ENCODE measurements at regions not wholly inside any gene's neighbourhood (a gene's known extent, or its start where the extent isn't known, plus 50 kb on each side); places are given as distances from the start of the nearest gene placed in this dataset.
"Not testable (repeated sequence)": the region's sequence is repeated elsewhere in the genome, so short reads cannot be mapped to it uniquely, and the experiment has no call there.

- DNase-seq (ENCODE audit: low read depth in 3 of 3, low spot score in 2 of 3), result not testable (repeated sequence)
Observed at GRCh38 chr13:50510885-50511545, 332.5 kb downstream of the DLEU7 start.

GRCh38 chr13:50511877-50512341, 331.6 kb downstream of the DLEU7 start:
- DNase-seq (ENCODE audit: low read depth in 3 of 3, low spot score in 2 of 3), result no peak

- no peak for DNase-seq (ENCODE audit: low read depth in 3 of 3, low spot score in 2 of 3)
Observed at GRCh38 chr13:50512474-50513299, 330.8 kb downstream of the DLEU7 start.

GRCh38 chr13:50513300-50513877, 330.1 kb downstream of the DLEU7 start:
- DNase-seq (ENCODE audit: low read depth in 3 of 3, low spot score in 2 of 3), result no peak

GRCh38 chr13:50514249-50514648, 329.2 kb downstream of the DLEU7 start:
- DNase-seq (ENCODE audit: low read depth in 3 of 3, low spot score in 2 of 3), result no peak

GRCh38 chr13:50518131-50518530, 325.4 kb downstream of the DLEU7 start:
- no peak for DNase-seq (ENCODE audit: low read depth in 3 of 3, low spot score in 2 of 3)

- DNase-seq (ENCODE audit: low read depth in 3 of 3, low spot score in 2 of 3), result no peak
Observed at GRCh38 chr13:50518781-50519201, 324.7 kb downstream of the DLEU7 start.

- DNase-seq (ENCODE audit: low read depth in 3 of 3, low spot score in 2 of 3), result no peak
Observed at GRCh38 chr13:50519866-50520265, 323.6 kb downstream of the DLEU7 start.

GRCh38 chr13:50521006-50521830, 322.3 kb downstream of the DLEU7 start:
- DNase-seq (ENCODE audit: low read depth in 3 of 3, low spot score in 2 of 3), result no peak

GRCh38 chr13:50521831-50522149, 321.7 kb downstream of the DLEU7 start:
- DNase-seq (ENCODE audit: low read depth in 3 of 3, low spot score in 2 of 3), result no peak

GRCh38 chr13:50522506-50522905, 321.0 kb downstream of the DLEU7 start:
- no peak for DNase-seq (ENCODE audit: low read depth in 3 of 3, low spot score in 2 of 3)

GRCh38 chr13:50523307-50523706, 320.2 kb downstream of the DLEU7 start:
- no peak for DNase-seq (ENCODE audit: low read depth in 3 of 3, low spot score in 2 of 3)

- DNase-seq (ENCODE audit: low read depth in 3 of 3, low spot score in 2 of 3), result no peak
Observed at GRCh38 chr13:50524560-50524959, 318.9 kb downstream of the DLEU7 start.

- no peak for DNase-seq (ENCODE audit: low read depth in 3 of 3, low spot score in 2 of 3)
Observed at GRCh38 chr13:50526661-50527071, 316.8 kb downstream of the DLEU7 start.

- no peak for DNase-seq (ENCODE audit: low read depth in 3 of 3, low spot score in 2 of 3)
Observed at GRCh38 chr13:50527188-50527587, 316.3 kb downstream of the DLEU7 start.

GRCh38 chr13:50527612-50528509, 315.6 kb downstream of the DLEU7 start:
- DNase-seq (ENCODE audit: low read depth in 3 of 3, low spot score in 2 of 3), result no peak

- DNase-seq (ENCODE audit: low read depth in 3 of 3, low spot score in 2 of 3), result no peak
Observed at GRCh38 chr13:50529154-50529882, 314.2 kb downstream of the DLEU7 start.

GRCh38 chr13:50531917-50532899, 311.3 kb downstream of the DLEU7 start:
- no peak for DNase-seq (ENCODE audit: low read depth in 3 of 3, low spot score in 2 of 3)
